Body of pancreas (tissue), 4 donors: ENCODE measurements at regions not wholly inside any gene's neighbourhood (a gene's known extent, or its start where the extent isn't known, plus 50 kb on each side); places are given as distances from the start of the nearest gene placed in this dataset.

Experiments used
- ATAC-seq: fragments of 150-250 bp; one replicate; pipeline ENCODE4 v1.9.1; 2016
- DNase-seq, 4 donors: peaks; one replicate each; pipeline ENCODE4 v3.0.0-alpha.2; 2019
- H3K27ac ChIP-seq, 4 donors: fragments of 200-600 bp; sonication (generic); 1 replicate in 3 of 4; 2 replicates in 1 of 4; pipeline versions ENCODE4 v1.5.1 to v1.6.1; 2016 to 2019; ENCODE audit warnings: mild to moderate bottlenecking in 1 of 4, mixed read lengths in 1 of 4, moderate library complexity in 1 of 4
- H3K27me3 ChIP-seq, 2 donors: fragments of 200-600 bp; sonication (generic); one replicate each; pipeline ENCODE4 v1.6.0; 2016; ENCODE audit warnings: mild to moderate bottlenecking in 1 of 2
- H3K36me3 ChIP-seq, 2 donors: fragments of 200-600 bp; sonication (generic); replicated peaks in 1 of 2; 2 replicates each; pipeline ENCODE4 v1.5.1; 2016; ENCODE audit warnings: low read depth in 2 of 2; ENCODE audit not compliant: insufficient read depth in 1 of 2
- H3K4me1 ChIP-seq: fragments of 200-600 bp; sonication (generic); one replicate; pipeline ENCODE4 v1.6.0; 2016
- H3K4me3 ChIP-seq, 2 donors: fragments of 200-600 bp; sonication (generic); 1 replicate in 1 of 2; 2 replicates in 1 of 2; pipeline ENCODE4 v1.5.1; 2016 to 2019
- H3K9me3 ChIP-seq, 3 donors: fragments of 200-600 bp; sonication (generic); 1 replicate in 2 of 3; 2 replicates in 1 of 3; pipeline ENCODE4 v1.5.1; 2016
- CTCF ChIP-seq, 7 experiments: fragments of 450-650 bp in 4 of 7; fragments of 200-600 bp in 3 of 7; sonication (generic) in 3 of 7; IDR thresholded peaks; one replicate each; pipeline ENCODE4 v1.5.1; 2016 to 2019; ENCODE audit warnings: antibody characterized with exemption in 7 of 7
- POLR2A ChIP-seq, 3 donors: fragments of 450-650 bp; IDR thresholded peaks; one replicate each; pipeline ENCODE4 v1.6.1; 2016; ENCODE audit warnings: antibody characterized with exemption in 3 of 3, mild to moderate bottlenecking in 2 of 3
- WGBS, 2 donors: methylation state at CpG; one replicate each; pipeline ENCODE4 v1.1.5; 2017; 5-methylcytosine and 5-hydroxymethylcytosine counted together
- intact Hi-C: fragments of 100-400 bp; cut with DNase I; formaldehyde crosslinking; loops from one replicate; pipeline ENCODE4 v1.15.1; 2023

- H3K36me3 ChIP-seq = no peaks in the 10 kb centered on the region
- no peak overlapping the region for H3K27ac ChIP-seq
- no peak for TF ChIP-seq POLR2A (IDR thresholded peaks at IDR 0.05)
- no peak for TF ChIP-seq CTCF (IDR thresholded peaks at IDR 0.05)
- no peaks in the 10 kb centered on the region for H3K27me3 ChIP-seq
- no peaks in the 10 kb centered on the region for H3K4me1 ChIP-seq
- WGBS, 2 donors = 47 to 64% methylated on average over 3 of the region's 3 CpGs
- DNase-seq = no peak
- H3K9me3 ChIP-seq = no peaks in the 10 kb centered on the region
- intact Hi-C loops = no loop called here
- ATAC-seq = no peak
- no peak overlapping the region for H3K4me3 ChIP-seq
These were observed 503.6 kb upstream of the REG3G start for GRCh38 chr2:78521938-78522337.

GRCh38 chr2:78532762-78533379 is 492.6 kb upstream of the REG3G start:
- Histone ChIP-seq H3K4me3 (no peak overlapping the region), H3K27me3 (no peaks in the 10 kb centered on the region), H3K4me1 (no peaks in the 10 kb centered on the region), H3K27ac (no peak overlapping the region), H3K9me3 (no peaks in the 10 kb centered on the region), H3K36me3 (no peaks in the 10 kb centered on the region)
- WGBS, 2 donors = 31 to 42% methylated on average over 5 of the region's 5 CpGs
- no peak for ATAC-seq
- DNase-seq = no peak
- intact Hi-C loops = no loop called here
- TF ChIP-seq CTCF (IDR thresholded peaks at IDR 0.05) (no peak), POLR2A (IDR thresholded peaks at IDR 0.05) (no peak)

GRCh38 chr2:78535395-78535794 is 490.1 kb upstream of the REG3G start:
- no peaks in the 10 kb centered on the region for H3K9me3 ChIP-seq
- no peaks in the 10 kb centered on the region for H3K4me1 ChIP-seq
- TF ChIP-seq CTCF (IDR thresholded peaks at IDR 0.05) (no peak), POLR2A (IDR thresholded peaks at IDR 0.05) (no peak)
- no peak overlapping the region for H3K4me3 ChIP-seq
- H3K27me3 ChIP-seq = no peaks in the 10 kb centered on the region
- intact Hi-C loops = no loop called here
- no peak overlapping the region for H3K27ac ChIP-seq
- no peaks in the 10 kb centered on the region for H3K36me3 ChIP-seq
- ATAC-seq = no peak
- DNase-seq = no peak

- intact Hi-C loops = no loop called here
- TF ChIP-seq CTCF (IDR thresholded peaks at IDR 0.05) (no peak), POLR2A (IDR thresholded peaks at IDR 0.05) (no peak)
- Histone ChIP-seq H3K27ac (no peak overlapping the region), H3K9me3 (no peaks in the 10 kb centered on the region), H3K4me1 (no peaks in the 10 kb centered on the region), H3K27me3 (no peaks in the 10 kb centered on the region), H3K36me3 (no peaks in the 10 kb centered on the region), H3K4me3 (no peak overlapping the region)
- WGBS, 2 donors = 87 to 92% methylated on average over 1 of the region's 1 CpG
- DNase-seq (no peak), ATAC-seq (no peak)
These were observed 487.2 kb upstream of the REG3G start for GRCh38 chr2:78538322-78538721.

- no peak overlapping the region for H3K27ac ChIP-seq
- 22 to 23% methylated on average over 2 of the region's 2 CpGs for WGBS, 2 donors
- H3K27me3 ChIP-seq = no peaks in the 10 kb centered on the region
- no peaks in the 10 kb centered on the region for H3K4me1 ChIP-seq
- no peaks in the 10 kb centered on the region for H3K36me3 ChIP-seq
- no peak overlapping the region for H3K4me3 ChIP-seq
- DNase-seq (no peak), ATAC-seq (no peak)
- TF ChIP-seq POLR2A (IDR thresholded peaks at IDR 0.05) = no peak
- TF ChIP-seq CTCF (IDR thresholded peaks at IDR 0.05) = no peak
- intact Hi-C loops = no loop called here
- no peaks in the 10 kb centered on the region for H3K9me3 ChIP-seq
These were observed 485.2 kb upstream of the REG3G start for GRCh38 chr2:78540255-78540654.
